Ascending aorta (tissue), 2 donors: ENCODE measurements at regions not wholly inside any gene's neighbourhood (a gene's known extent, or its start where the extent isn't known, plus 50 kb on each side); places are given as distances from the start of the nearest gene placed in this dataset.
"Not testable (repeated sequence)": the region's sequence is repeated elsewhere in the genome, so short reads cannot be mapped to it uniquely, and the experiment has no call there.

ENCODE experiments used
- DNase-seq, 2 donors: peaks; one replicate each; pipeline ENCODE4 v3.0.0-alpha.2; 2019; ENCODE audit warnings: low spot score in 2 of 2
- H3K27ac ChIP-seq, 2 donors: fragments of 200-600 bp; sonication (generic); one replicate each; pipeline ENCODE4 v1.5.1; 2016 to 2017; ENCODE audit warnings: mild to moderate bottlenecking in 1 of 2
- H3K27me3 ChIP-seq: fragments of 200-600 bp; sonication (generic); one replicate; pipeline ENCODE4 v1.5.1; 2017
- H3K36me3 ChIP-seq, 2 donors: fragments of 200-600 bp; sonication (generic); one replicate each; pipeline ENCODE4 v1.5.1; 2016
- H3K4me1 ChIP-seq, 2 donors: fragments of 200-600 bp; sonication (generic); one replicate each; pipeline ENCODE4 v1.5.1; 2016 to 2017; ENCODE audit warnings: mild to moderate bottlenecking in 1 of 2
- H3K4me3 ChIP-seq, 2 donors: fragments of 200-600 bp; sonication (generic); one replicate each; pipeline ENCODE4 v1.5.1; 2016 to 2017; ENCODE audit warnings: mild to moderate bottlenecking in 1 of 2
- H3K9me3 ChIP-seq, 2 donors: fragments of 200-600 bp; sonication (generic); one replicate each; pipeline ENCODE4 v1.5.1; 2016
- CTCF ChIP-seq, 3 experiments: fragments of 200-600 bp in 2 of 3; fragments of 450-650 bp in 1 of 3; sonication (generic) in 2 of 3; IDR thresholded peaks; one replicate each; pipeline ENCODE4 v1.5.1; 2016 to 2019; ENCODE audit warnings: antibody characterized with exemption in 3 of 3, mild to moderate bottlenecking in 1 of 3, moderate library complexity in 1 of 3
- intact Hi-C: fragments of 100-400 bp; cut with DNase I; formaldehyde crosslinking; loops from one replicate; pipeline ENCODE4 v1.15.1; 2023

- H3K4me3 ChIP-seq, H3K27ac ChIP-seq, H3K4me1 ChIP-seq, intact Hi-C loops, H3K9me3 ChIP-seq, H3K27me3 ChIP-seq, DNase-seq, H3K36me3 ChIP-seq: not testable (repeated sequence)
These were observed 70.2 kb downstream of the ZNF726 start for GRCh38 chr19:23984911-23985310.

- DNase-seq: no peak
- Histone ChIP-seq H3K4me3 (no peak overlapping the region), H3K27ac (no peak overlapping the region), H3K36me3 (no peaks in the 10 kb centered on the region), H3K9me3 (no peaks in the 10 kb centered on the region), H3K4me1 (no peaks in the 10 kb centered on the region), H3K27me3 (no peaks in the 10 kb centered on the region)
- TF ChIP-seq CTCF (IDR thresholded peaks at IDR 0.05): no peak
- intact Hi-C loops: no loop called here
These were observed 71.9 kb downstream of the ZNF726 start for GRCh38 chr19:23986623-23987022.

- no peak for DNase-seq
- intact Hi-C loops: no loop called here
- H3K27me3 ChIP-seq: no peaks in the 10 kb centered on the region
- no peaks in the 10 kb centered on the region for H3K36me3 ChIP-seq
- no peaks in the 10 kb centered on the region for H3K4me1 ChIP-seq
- no peak overlapping the region for H3K27ac ChIP-seq
- no peaks in the 10 kb centered on the region for H3K9me3 ChIP-seq
- TF ChIP-seq CTCF (IDR thresholded peaks at IDR 0.05): no peak
- H3K4me3 ChIP-seq: no peak overlapping the region
These were observed 76.5 kb downstream of the ZNF726 start for GRCh38 chr19:23991170-23991569.

GRCh38 chr19:23992348-23992747 lies 77.7 kb downstream of the ZNF726 start:
- Histone ChIP-seq H3K36me3 (no peaks in the 10 kb centered on the region), H3K9me3 (no peaks in the 10 kb centered on the region), H3K4me1 (no peaks in the 10 kb centered on the region), H3K4me3 (no peak overlapping the region), H3K27ac (no peak overlapping the region), H3K27me3 (no peaks in the 10 kb centered on the region)
- TF ChIP-seq CTCF (IDR thresholded peaks at IDR 0.05): no peak
- intact Hi-C loops: no loop called here
- DNase-seq: no peak

- no peak for TF ChIP-seq CTCF (IDR thresholded peaks at IDR 0.05)
- H3K9me3 ChIP-seq: no peaks in the 10 kb centered on the region
- H3K27me3 ChIP-seq: no peaks in the 10 kb centered on the region
- no peaks in the 10 kb centered on the region for H3K4me1 ChIP-seq
- no peak for DNase-seq
- no peak overlapping the region for H3K4me3 ChIP-seq
- no peak overlapping the region for H3K27ac ChIP-seq
- H3K36me3 ChIP-seq: no peaks in the 10 kb centered on the region
- intact Hi-C loops: no loop called here
These were observed 78.8 kb downstream of the ZNF726 start for GRCh38 chr19:23993440-23993839.

- intact Hi-C loops: no loop called here
- no peak overlapping the region for H3K27ac ChIP-seq
- H3K9me3 ChIP-seq: no peaks in the 10 kb centered on the region
- no peak for DNase-seq
- H3K4me1 ChIP-seq: no peaks in the 10 kb centered on the region
- no peaks in the 10 kb centered on the region for H3K27me3 ChIP-seq
- TF ChIP-seq CTCF (IDR thresholded peaks at IDR 0.05): no peak
- H3K4me3 ChIP-seq: no peak overlapping the region
- no peaks in the 10 kb centered on the region for H3K36me3 ChIP-seq
These were observed 81.9 kb downstream of the ZNF726 start for GRCh38 chr19:23996549-23996948.
